Mesendoderm (in vitro differentiated cells): ENCODE measurements at regions not wholly inside any gene's neighbourhood (a gene's known extent, or its start where the extent isn't known, plus 50 kb on each side); places are given as distances from the start of the nearest gene placed in this dataset.

Source experiments
- DNase-seq: peaks from one replicate; pipeline ENCODE4 v3.0.0; 2013
- H2AK5ac ChIP-seq: 2 replicates; pipeline ENCODE4 v1.6.1; 2013; ENCODE audit warnings: low read length, inconsistent platforms
- H2BK120ac ChIP-seq: 2 replicates; pipeline ENCODE4 v1.6.1; 2013; ENCODE audit warnings: low read depth, mild to moderate bottlenecking, low read length, moderate library complexity, mixed read lengths
- H2BK15ac ChIP-seq: replicated peaks from 2 replicates; pipeline ENCODE4 v1.6.1; 2013; ENCODE audit warnings: low read depth, mild to moderate bottlenecking, moderate library complexity
- H2BK5ac ChIP-seq: 2 replicates; pipeline ENCODE4 v1.6.1; 2013; ENCODE audit warnings: low read length, inconsistent platforms
- H3K18ac ChIP-seq: 2 replicates; pipeline ENCODE4 v1.6.1; 2013; ENCODE audit warnings: mild to moderate bottlenecking, low read length, mixed read lengths
- H3K23ac ChIP-seq: one replicate; pipeline ENCODE4 v1.6.1; 2013; ENCODE audit warnings: low read length
- H3K27ac ChIP-seq: 2 replicates; pipeline ENCODE4 v1.5.1; 2013; ENCODE audit warnings: low read depth, mild to moderate bottlenecking, inconsistent platforms, low read length, moderate library complexity
- H3K27me3 ChIP-seq: 2 replicates; pipeline ENCODE4 v1.6.1; 2013; ENCODE audit warnings: low read length, control low read depth, mild to moderate bottlenecking, inconsistent platforms; ENCODE audit not compliant: insufficient read depth, poor library complexity
- H3K36me3 ChIP-seq: 2 replicates; pipeline ENCODE4 v1.6.1; 2013; ENCODE audit warnings: low read length, inconsistent platforms; ENCODE audit not compliant: control insufficient read depth, insufficient read depth
- H3K4ac ChIP-seq: one replicate; pipeline ENCODE4 v1.6.1; 2013; ENCODE audit warnings: low read depth, mild to moderate bottlenecking, low read length, moderate library complexity
- H3K4me1 ChIP-seq: 2 replicates; pipeline ENCODE4 v1.6.1; 2013; ENCODE audit warnings: low read depth, low read length, inconsistent platforms; ENCODE audit not compliant: control insufficient read depth
- H3K4me2 ChIP-seq: 2 replicates; pipeline ENCODE4 v1.6.1; 2013; ENCODE audit warnings: low read length
- H3K4me3 ChIP-seq: 2 replicates; pipeline ENCODE4 v1.5.1; 2013; ENCODE audit warnings: mild to moderate bottlenecking, low read length
- H3K56ac ChIP-seq: one replicate; pipeline ENCODE4 v1.6.1; 2013; ENCODE audit warnings: low read length
- H3K79me1 ChIP-seq: 2 replicates; pipeline ENCODE4 v1.6.1; 2013; ENCODE audit warnings: low read length, inconsistent platforms
- H3K79me2 ChIP-seq: 2 replicates; pipeline ENCODE4 v1.6.1; 2013; ENCODE audit warnings: mild to moderate bottlenecking, low read length; ENCODE audit not compliant: control insufficient read depth, insufficient read depth
- H3K9ac ChIP-seq: 2 replicates; pipeline ENCODE4 v1.6.1; 2013; ENCODE audit warnings: low read length, inconsistent platforms
- H4K5ac ChIP-seq: one replicate; pipeline ENCODE4 v1.6.1; 2013; ENCODE audit warnings: low read length
- H4K8ac ChIP-seq: one replicate; pipeline ENCODE4 v1.6.1; 2013; ENCODE audit warnings: low read depth, mild to moderate bottlenecking, control low read depth, low read length, moderate library complexity
- WGBS: extraction: QIAGEN DNeasy Blood & Tissue Kit; methylation state at CpG from one replicate; pipeline ENCODE4 v1.1.7; 2013; ENCODE audit warnings: low lambda C conversion rate, missing lambda C conversion rate; ENCODE audit not compliant: insufficient coverage; ENCODE audit errors: extremely low coverage; 5-methylcytosine and 5-hydroxymethylcytosine counted together

DNA sequence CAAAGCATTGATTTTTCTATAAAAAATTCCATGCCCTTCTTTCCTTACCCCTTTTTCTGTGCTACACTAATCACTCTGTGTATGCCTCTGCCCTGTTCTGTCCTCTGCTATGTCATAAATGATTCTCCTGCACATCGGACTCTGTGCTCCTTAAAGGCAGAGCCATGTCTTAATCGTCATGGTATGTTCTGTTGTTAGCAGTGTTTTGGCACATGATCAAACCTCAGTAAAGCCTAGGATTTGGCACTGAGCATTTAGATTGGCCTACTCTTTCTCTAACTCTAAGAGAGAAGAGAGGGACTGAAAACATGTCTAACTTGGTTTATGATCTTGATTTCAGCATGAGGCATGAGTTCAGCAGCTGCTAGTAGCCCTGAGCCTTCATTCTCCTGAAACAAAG lies 266.9 kb downstream of the AASDHPPT start:
- no peak overlapping the region for H3K23ac ChIP-seq
- H4K8ac ChIP-seq = no peak overlapping the region
- H2AK5ac ChIP-seq = no peak overlapping the region
- no peaks in the 10 kb centered on the region for H3K36me3 ChIP-seq
- H2BK5ac ChIP-seq = no peak overlapping the region
- no peak overlapping the region for H3K4ac ChIP-seq
- H4K5ac ChIP-seq = no peak overlapping the region
- no peak overlapping the region for H3K56ac ChIP-seq
- WGBS = no CpG with 5 or more reads among the region's 2 CpGs
- H3K18ac ChIP-seq = no peak overlapping the region
- DNase-seq = no peak
- H3K79me2 ChIP-seq = no peaks in the 10 kb centered on the region
- no peaks in the 10 kb centered on the region for H3K79me1 ChIP-seq
- no peaks in the 10 kb centered on the region for H3K27me3 ChIP-seq
- H2BK15ac ChIP-seq = no peak overlapping the region
- H3K9ac ChIP-seq = no peak overlapping the region
- H3K27ac ChIP-seq = no peak overlapping the region
- H2BK120ac ChIP-seq = no peak overlapping the region
- H3K4me1 ChIP-seq = no peaks in the 10 kb centered on the region
- H3K4me2 ChIP-seq = no peak overlapping the region
- no peak overlapping the region for H3K4me3 ChIP-seq

DNA sequence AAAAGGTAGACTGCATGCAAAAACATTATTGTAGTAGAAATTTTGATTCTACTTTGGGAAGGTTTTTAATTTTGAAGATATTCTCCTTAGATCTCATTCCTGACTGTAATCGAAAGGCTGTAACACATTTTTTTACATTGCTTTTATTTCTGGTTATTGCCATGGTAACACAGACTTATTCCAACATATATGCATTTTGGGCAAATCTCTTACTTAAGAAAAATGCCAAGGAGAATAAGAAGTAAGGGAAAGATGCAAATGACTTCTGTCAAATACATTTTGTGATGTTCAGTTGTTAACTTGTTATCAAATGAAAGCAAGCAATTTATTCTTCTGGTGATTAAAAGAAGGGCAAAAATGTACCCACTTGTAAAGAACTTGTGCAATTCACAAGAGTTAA lies 267.5 kb downstream of the AASDHPPT start:
- WGBS = no CpG with 5 or more reads among the region's 1 CpG

DNA sequence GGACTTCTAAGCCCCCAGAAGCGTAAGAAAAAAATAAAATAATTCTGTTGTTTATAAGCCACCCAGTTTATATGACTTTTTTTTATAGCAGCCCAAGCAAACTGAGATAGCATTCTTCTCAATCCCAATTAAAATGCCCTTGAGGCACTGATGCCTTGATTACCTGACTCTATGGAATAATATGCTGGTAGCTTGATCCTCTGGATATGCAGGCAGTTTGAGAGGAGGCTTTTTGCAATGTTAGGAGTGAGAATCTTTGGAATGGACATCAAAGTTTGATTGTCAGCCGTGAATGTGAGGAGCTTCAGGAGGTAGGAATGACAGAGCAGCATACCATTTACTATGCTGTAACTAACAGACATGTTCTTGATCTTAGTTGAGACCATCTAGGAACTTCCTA lies 275.6 kb downstream of the AASDHPPT start:
- no peak overlapping the region for H3K4ac ChIP-seq
- H2AK5ac ChIP-seq = no peak overlapping the region
- no peak overlapping the region for H4K5ac ChIP-seq
- H2BK5ac ChIP-seq = no peak overlapping the region
- DNase-seq = peak; percentile 8
- H3K27ac ChIP-seq = no peak overlapping the region
- no peaks in the 10 kb centered on the region for H3K79me1 ChIP-seq
- no CpG with 5 or more reads among the region's 2 CpGs for WGBS
- no peak overlapping the region for H4K8ac ChIP-seq
- H3K36me3 ChIP-seq = no peaks in the 10 kb centered on the region
- no peak overlapping the region for H3K4me3 ChIP-seq
- H2BK120ac ChIP-seq = no peak overlapping the region
- no peak overlapping the region for H3K4me2 ChIP-seq
- H3K23ac ChIP-seq = no peak overlapping the region
- no peak overlapping the region for H3K56ac ChIP-seq
- H3K18ac ChIP-seq = no peak overlapping the region
- no peaks in the 10 kb centered on the region for H3K27me3 ChIP-seq
- H3K9ac ChIP-seq = no peak overlapping the region
- H2BK15ac ChIP-seq = no peak overlapping the region
- H3K79me2 ChIP-seq = no peaks in the 10 kb centered on the region
- no peaks in the 10 kb centered on the region for H3K4me1 ChIP-seq

More for the DNA sequence above, 267.5 kb downstream of the AASDHPPT start:
- Histone ChIP-seq H2BK120ac (no peak overlapping the region), H2BK5ac (no peak overlapping the region), H3K4me1 (no peaks in the 10 kb centered on the region), H3K27ac (no peak overlapping the region), H3K4me2 (no peak overlapping the region), H3K4me3 (no peak overlapping the region), H3K79me2 (no peaks in the 10 kb centered on the region), H4K5ac (no peak overlapping the region), H3K56ac (no peak overlapping the region), H3K4ac (no peak overlapping the region), H2BK15ac (no peak overlapping the region), H3K79me1 (no peaks in the 10 kb centered on the region), H4K8ac (no peak overlapping the region), H3K27me3 (no peaks in the 10 kb centered on the region), H3K18ac (no peak overlapping the region), H3K9ac (no peak overlapping the region), H3K23ac (no peak overlapping the region), H2AK5ac (no peak overlapping the region), H3K36me3 (no peaks in the 10 kb centered on the region)
- no peak for DNase-seq

DNA sequence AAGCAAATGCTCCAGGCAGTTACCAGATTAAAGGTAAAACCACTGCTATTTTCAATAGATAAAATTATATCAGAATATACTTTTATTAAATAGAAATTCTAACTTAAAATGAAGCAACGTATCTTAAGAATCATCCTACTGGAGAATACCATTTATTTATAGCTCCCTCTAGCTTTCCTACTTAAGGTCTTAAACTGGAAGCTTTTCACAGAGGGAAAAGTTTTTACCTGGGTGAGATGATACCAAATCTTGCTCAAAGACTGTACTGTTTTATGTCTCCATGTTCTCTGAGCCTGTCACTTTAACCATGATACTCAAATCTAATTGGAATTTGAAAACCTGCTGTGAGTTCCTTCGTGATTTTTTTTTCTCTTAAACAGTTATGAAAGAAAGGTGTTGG lies 291.8 kb downstream of the AASDHPPT start:
- H3K18ac ChIP-seq = no peak overlapping the region
- no peak overlapping the region for H2BK120ac ChIP-seq
- no peaks in the 10 kb centered on the region for H3K4me1 ChIP-seq
- H3K79me2 ChIP-seq = no peaks in the 10 kb centered on the region
- no CpG with 5 or more reads among the region's 2 CpGs for WGBS
- H2BK5ac ChIP-seq = no peak overlapping the region
- H3K27ac ChIP-seq = no peak overlapping the region
- no peak overlapping the region for H3K9ac ChIP-seq
- H3K56ac ChIP-seq = no peak overlapping the region
- H3K36me3 ChIP-seq = no peaks in the 10 kb centered on the region
- H3K79me1 ChIP-seq = no peaks in the 10 kb centered on the region
- H2AK5ac ChIP-seq = no peak overlapping the region
- H3K4ac ChIP-seq = no peak overlapping the region
- DNase-seq = no peak
- no peak overlapping the region for H3K4me3 ChIP-seq
- no peak overlapping the region for H4K5ac ChIP-seq
- no peaks in the 10 kb centered on the region for H3K27me3 ChIP-seq
- no peak overlapping the region for H3K23ac ChIP-seq
- H2BK15ac ChIP-seq = no peak overlapping the region
- H4K8ac ChIP-seq = no peak overlapping the region
- H3K4me2 ChIP-seq = no peak overlapping the region

DNA sequence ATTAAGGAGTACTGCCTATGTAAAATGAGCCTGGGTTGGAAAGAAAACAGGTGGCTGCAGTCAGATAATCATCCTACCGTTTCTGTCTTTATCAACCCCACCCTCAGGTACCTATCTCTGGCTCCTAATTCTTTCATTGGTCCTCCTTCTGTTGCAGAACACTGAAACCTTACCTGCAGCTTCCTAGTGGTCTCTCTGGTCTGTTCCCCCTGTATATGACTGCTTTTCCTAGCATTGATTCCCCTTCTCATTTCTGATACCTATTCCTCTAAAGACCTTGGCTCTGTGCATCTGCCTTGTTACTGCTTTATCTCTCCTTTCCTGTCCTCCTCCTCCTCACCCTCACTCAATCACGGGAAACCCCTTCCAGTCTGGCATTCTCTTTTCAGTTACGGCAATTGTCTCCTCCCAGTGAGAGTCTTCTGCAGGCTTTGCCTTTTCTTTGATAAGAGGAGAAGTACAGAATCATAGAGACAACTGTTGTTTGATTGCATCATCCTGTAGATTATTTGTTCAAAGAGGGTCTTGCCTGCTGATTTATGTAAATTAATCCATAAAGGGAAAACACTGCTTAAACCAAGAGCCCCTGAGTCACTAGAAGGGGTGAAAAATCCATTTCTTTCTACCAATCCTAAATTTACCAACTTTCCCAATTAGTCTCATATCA lies 301.2 kb downstream of the AASDHPPT start:
- H3K4ac ChIP-seq = no peak overlapping the region
- H3K9ac ChIP-seq = no peak overlapping the region
- H3K27ac ChIP-seq = no peak overlapping the region
- H2AK5ac ChIP-seq = no peak overlapping the region
- H2BK15ac ChIP-seq = no peak overlapping the region
- no peak overlapping the region for H2BK120ac ChIP-seq
- H3K36me3 ChIP-seq = no peaks in the 10 kb centered on the region
- no peak overlapping the region for H2BK5ac ChIP-seq
- no peaks in the 10 kb centered on the region for H3K4me1 ChIP-seq
- peak; percentile 24 for DNase-seq
- no peak overlapping the region for H3K23ac ChIP-seq
- no peaks in the 10 kb centered on the region for H3K79me1 ChIP-seq
- no peaks in the 10 kb centered on the region for H3K27me3 ChIP-seq
- H3K56ac ChIP-seq = no peak overlapping the region
- H3K4me2 ChIP-seq = no peak overlapping the region
- H4K5ac ChIP-seq = no peak overlapping the region
- no CpG with 5 or more reads among the region's 3 CpGs for WGBS
- no peak overlapping the region for H3K18ac ChIP-seq
- H3K79me2 ChIP-seq = no peaks in the 10 kb centered on the region
- H4K8ac ChIP-seq = no peak overlapping the region
- no peak overlapping the region for H3K4me3 ChIP-seq

DNA sequence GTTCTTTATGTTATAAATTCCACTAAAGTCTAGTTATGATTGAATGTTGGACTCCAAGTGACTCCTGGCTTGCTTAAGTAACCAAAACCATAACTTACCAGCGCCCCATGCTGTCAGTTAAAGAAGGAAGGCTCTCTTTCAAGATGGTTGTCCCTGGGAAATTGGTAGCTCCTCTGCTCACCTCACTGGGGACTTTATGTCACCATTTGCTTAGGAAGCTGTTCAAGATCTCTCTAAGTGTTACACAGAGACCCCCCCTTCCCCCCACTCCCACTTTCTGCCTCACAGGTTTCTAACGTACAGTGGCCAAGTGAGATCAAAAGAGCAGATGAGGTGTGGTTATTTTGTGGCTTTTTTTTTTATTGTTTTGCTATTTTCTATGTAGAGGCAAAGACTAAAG lies 301.8 kb downstream of the AASDHPPT start:
- H3K4me2 ChIP-seq = no peak overlapping the region
- H3K18ac ChIP-seq = peak overlapping the region; percentile 68
- DNase-seq = no peak
- no peak overlapping the region for H3K4ac ChIP-seq
- no peak overlapping the region for H3K27ac ChIP-seq
- H3K79me1 ChIP-seq = no peaks in the 10 kb centered on the region
- H4K8ac ChIP-seq = no peak overlapping the region
- no peaks in the 10 kb centered on the region for H3K4me1 ChIP-seq
- H3K27me3 ChIP-seq = no peaks in the 10 kb centered on the region
- WGBS = no CpG with 5 or more reads among the region's 2 CpGs
- no peak overlapping the region for H4K5ac ChIP-seq
- H3K4me3 ChIP-seq = no peak overlapping the region
- H2BK15ac ChIP-seq = peak overlapping the region; percentile 74
- H3K79me2 ChIP-seq = no peaks in the 10 kb centered on the region
- no peak overlapping the region for H2BK120ac ChIP-seq
- no peak overlapping the region for H3K9ac ChIP-seq
- H2AK5ac ChIP-seq = no peak overlapping the region
- H2BK5ac ChIP-seq = no peak overlapping the region
- no peak overlapping the region for H3K56ac ChIP-seq
- no peaks in the 10 kb centered on the region for H3K36me3 ChIP-seq
- H3K23ac ChIP-seq = no peak overlapping the region
